Calu3 (cell line): ENCODE measurements at regions not wholly inside any gene's neighbourhood (a gene's known extent, or its start where the extent isn't known, plus 50 kb on each side); places are given as distances from the start of the nearest gene placed in this dataset.
"Not testable (repeated sequence)": the region's sequence is repeated elsewhere in the genome, so short reads cannot be mapped to it uniquely, and the experiment has no call there.

Source experiments
- BruUV-seq: library from RNA; stranded (reverse); fragments of 400-500 nt; replicated peaks from 2 replicates; lab custom pipeline; 2021; lab: Mats Ljungman, UMichigan
- CTCF ChIA-PET: fragments of 300-600 bp; sonication (Branson Sonifier 250); formaldehyde crosslinking; loops from one replicate; lab custom pipeline; 2022; ENCODE audit warnings: antibody characterized with exemption; lab: Charles Lee
- DNase-seq: peaks from one replicate; pipeline ENCODE4 v3.0.0; 2022
- H3K27ac Mint-ChIP-seq: one replicate; pipeline ENCODE4 v1.8.0; 2022; ENCODE audit warnings: mixed read lengths; ENCODE audit not compliant: unreplicated experiment
- H3K27me3 Mint-ChIP-seq: one replicate; pipeline ENCODE4 v1.8.0; 2022; ENCODE audit warnings: mixed read lengths; ENCODE audit not compliant: unreplicated experiment
- H3K36me3 Mint-ChIP-seq: one replicate; pipeline ENCODE4 v1.8.0; 2022; ENCODE audit warnings: mild to moderate bottlenecking, moderate library complexity, mixed read lengths; ENCODE audit not compliant: insufficient read depth, unreplicated experiment
- H3K4me1 Mint-ChIP-seq: one replicate; pipeline ENCODE4 v1.8.0; 2022; ENCODE audit warnings: mild to moderate bottlenecking, low read depth, mixed read lengths; ENCODE audit not compliant: unreplicated experiment
- H3K4me3 Mint-ChIP-seq: one replicate; pipeline ENCODE4 v1.8.0; 2022; ENCODE audit warnings: mild to moderate bottlenecking, low read depth, moderate library complexity, mixed read lengths; ENCODE audit not compliant: unreplicated experiment
- H3K9me3 Mint-ChIP-seq: one replicate; pipeline ENCODE4 v1.8.0; 2022; ENCODE audit warnings: low read depth, mixed read lengths; ENCODE audit not compliant: unreplicated experiment
- CTCF ChIP-seq: fragments of 200-600 bp; IDR thresholded peaks from one replicate; pipeline ENCODE4 v1.8.0; 2022; ENCODE audit warnings: antibody characterized with exemption; ENCODE audit not compliant: unreplicated experiment
- intact Hi-C: fragments of 100-400 bp; cut with micrococcal nuclease; formaldehyde crosslinking; loops from one replicate; pipeline ENCODE4 v1.10.0; 2022; ENCODE audit not compliant: unreplicated experiment

GRCh38 chr2:230636684-230637271 is 75.9 kb upstream of the CAB39 start:
- CTCF ChIA-PET, result no interaction called here
- no peak for DNase-seq
- BruUV-seq, result no TSS peak
- intact Hi-C loops, result no loop called here
- H3K27ac Mint-ChIP-seq, result no peak overlapping the region
- H3K9me3 Mint-ChIP-seq, result no peaks in the 10 kb centered on the region
- H3K36me3 Mint-ChIP-seq, result no peaks in the 10 kb centered on the region
- no peaks in the 10 kb centered on the region for H3K4me1 Mint-ChIP-seq
- TF ChIP-seq CTCF, result no peak
- H3K4me3 Mint-ChIP-seq, result no peak overlapping the region
- no peaks in the 10 kb centered on the region for H3K27me3 Mint-ChIP-seq

GRCh38 chr2:230637486-230637885 is 75.2 kb upstream of the CAB39 start:
- H3K4me1 Mint-ChIP-seq, intact Hi-C loops, DNase-seq, BruUV-seq, H3K27me3 Mint-ChIP-seq, H3K9me3 Mint-ChIP-seq, H3K27ac Mint-ChIP-seq, H3K4me3 Mint-ChIP-seq, H3K36me3 Mint-ChIP-seq: not testable (repeated sequence)
- CTCF ChIA-PET, result interaction anchor here (0.5 to 0.6 kb wide), 2 partner anchors 79 to 566 kb away, joined by 3 to 5 read pairs; no protein-coding TSS in a partner anchor

GRCh38 chr2:230640540-230641011 is 72.1 kb upstream of the CAB39 start:
- DNase-seq, result no peak
- H3K9me3 Mint-ChIP-seq, result no peaks in the 10 kb centered on the region
- no peaks in the 10 kb centered on the region for H3K27me3 Mint-ChIP-seq

GRCh38 chr2:230642966-230643365 is 69.7 kb upstream of the CAB39 start:
- no peak for TF ChIP-seq CTCF
- CTCF ChIA-PET, result interaction anchor here (0.6 kb wide), 1 partner anchor 167 kb away, joined by 5 read pairs; no protein-coding TSS in a partner anchor
- H3K27me3 Mint-ChIP-seq, result no peaks in the 10 kb centered on the region
- no peak overlapping the region for H3K4me3 Mint-ChIP-seq
- no peaks in the 10 kb centered on the region for H3K4me1 Mint-ChIP-seq
- no peaks in the 10 kb centered on the region for H3K9me3 Mint-ChIP-seq
- DNase-seq, result no peak
- BruUV-seq, result no TSS peak
- no peak overlapping the region for H3K27ac Mint-ChIP-seq
- no peaks in the 10 kb centered on the region for H3K36me3 Mint-ChIP-seq
- intact Hi-C loops, result no loop called here

More at GRCh38 chr2:230640540-230641011, 72.1 kb upstream of the CAB39 start:
- H3K36me3 Mint-ChIP-seq, result no peaks in the 10 kb centered on the region
- no peak overlapping the region for H3K27ac Mint-ChIP-seq
- no peaks in the 10 kb centered on the region for H3K4me1 Mint-ChIP-seq
- H3K4me3 Mint-ChIP-seq, result no peak overlapping the region
- TF ChIP-seq CTCF, result no peak
- no TSS peak for BruUV-seq
- intact Hi-C loops, result no loop called here
- CTCF ChIA-PET, result no interaction called here

DNA sequence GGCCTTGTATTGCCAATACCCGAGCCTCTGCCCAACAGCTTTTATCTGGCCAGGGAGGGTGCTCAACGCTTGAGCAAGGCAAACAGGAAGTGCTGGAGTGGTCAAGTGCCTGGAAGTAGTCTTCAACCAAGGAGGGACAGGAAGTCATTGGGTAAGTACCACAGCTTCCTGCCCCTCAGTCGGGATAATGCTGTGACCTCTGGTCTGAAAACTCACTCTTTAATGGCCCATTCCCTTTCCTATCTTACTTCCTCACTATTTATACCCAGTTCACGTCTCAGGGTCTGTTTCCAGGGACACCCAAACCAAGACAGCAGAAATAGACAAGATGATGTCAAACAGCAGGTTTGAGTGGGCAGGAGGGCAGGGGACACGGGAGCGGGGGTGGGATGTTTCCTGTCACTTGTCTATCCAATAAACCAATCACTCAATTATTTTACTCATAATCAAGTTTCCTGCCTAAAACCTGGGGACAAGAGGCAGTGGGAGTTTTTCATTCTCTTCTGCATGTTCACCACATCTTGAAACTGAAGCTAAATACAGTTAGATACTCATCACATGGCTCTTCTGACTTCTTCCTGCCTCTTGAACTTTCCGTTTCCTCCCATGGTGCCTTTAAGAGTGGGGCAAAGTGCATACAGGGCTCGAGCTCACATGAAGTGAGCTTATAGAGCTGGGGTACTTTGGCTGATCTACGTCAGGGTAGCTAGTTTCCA is 68.9 kb upstream of the CAB39 start:
- Mint-ChIP-seq H3K4me3 (no peak overlapping the region), H3K27ac (no peak overlapping the region), H3K27me3 (no peaks in the 10 kb centered on the region), H3K4me1 (no peaks in the 10 kb centered on the region), H3K9me3 (no peaks in the 10 kb centered on the region), H3K36me3 (no peaks in the 10 kb centered on the region)
- no peak for DNase-seq
- intact Hi-C loops, result no loop called here
- no TSS peak for BruUV-seq
- CTCF ChIA-PET, result no interaction called here
- TF ChIP-seq CTCF, result no peak
